ENCODE measurements at regions not wholly inside any gene's neighbourhood (a gene's known extent, or its start where the extent isn't known, plus 50 kb on each side); places are given as distances from the start of the nearest gene placed in this dataset.

GRCh38 chrX:138866643-138867042 lies 155.1 kb upstream of the FGF13 start:
- Histone ChIP-seq H3K36me3 (no peaks in the 10 kb centered on the region), H3K4me3 (no peak overlapping the region), H3K27me3 (no peaks in the 10 kb centered on the region), H3K9me3 (no peaks in the 10 kb centered on the region), H3K4me1 (no peaks in the 10 kb centered on the region), H3K27ac (no peak overlapping the region)
- no peak for TF ChIP-seq CTCF (IDR thresholded peaks at IDR 0.05)
- no peak for DNase-seq (ENCODE audit: low spot score in 2 of 2)
- intact Hi-C loops (cut with DNase I) = no loop called here

GRCh38 chrX:138865093-138865649 lies 153.7 kb upstream of the FGF13 start:
- TF ChIP-seq CTCF (IDR thresholded peaks at IDR 0.05) = no peak
- DNase-seq (ENCODE audit: low spot score in 2 of 2) = no peak
- Histone ChIP-seq H3K36me3 (no peaks in the 10 kb centered on the region), H3K9me3 (no peaks in the 10 kb centered on the region), H3K27me3 (no peaks in the 10 kb centered on the region), H3K4me3 (no peak overlapping the region), H3K27ac (no peak overlapping the region), H3K4me1 (no peaks in the 10 kb centered on the region)
- intact Hi-C loops (cut with DNase I) = no loop called here

- no peak overlapping the region for H3K27ac ChIP-seq
- H3K9me3 ChIP-seq = no peaks in the 10 kb centered on the region
- H3K4me3 ChIP-seq = no peak overlapping the region
- intact Hi-C loops (cut with DNase I) = no loop called here
- no peaks in the 10 kb centered on the region for H3K36me3 ChIP-seq
- no peaks in the 10 kb centered on the region for H3K4me1 ChIP-seq
- no peaks in the 10 kb centered on the region for H3K27me3 ChIP-seq
- no peak for TF ChIP-seq CTCF (IDR thresholded peaks at IDR 0.05)
- no peak for DNase-seq (ENCODE audit: low spot score in 2 of 2)
These were observed 147.9 kb upstream of the FGF13 start for GRCh38 chrX:138859421-138859820.

- no peaks in the 10 kb centered on the region for H3K27me3 ChIP-seq
- no peak for TF ChIP-seq CTCF (IDR thresholded peaks at IDR 0.05)
- no peak overlapping the region for H3K27ac ChIP-seq
- no peak overlapping the region for H3K4me3 ChIP-seq
- no peak for DNase-seq (ENCODE audit: low spot score in 2 of 2)
- H3K9me3 ChIP-seq = no peaks in the 10 kb centered on the region
- H3K36me3 ChIP-seq = no peaks in the 10 kb centered on the region
- intact Hi-C loops (cut with DNase I) = no loop called here
- no peaks in the 10 kb centered on the region for H3K4me1 ChIP-seq
These were observed 147.4 kb upstream of the FGF13 start for GRCh38 chrX:138858951-138859350.

GRCh38 chrX:138858438-138858837 lies 146.9 kb upstream of the FGF13 start:
- Histone ChIP-seq H3K27me3 (no peaks in the 10 kb centered on the region), H3K27ac (no peak overlapping the region), H3K9me3 (no peaks in the 10 kb centered on the region), H3K36me3 (no peaks in the 10 kb centered on the region), H3K4me3 (no peak overlapping the region), H3K4me1 (no peaks in the 10 kb centered on the region)
- no peak for TF ChIP-seq CTCF (IDR thresholded peaks at IDR 0.05)
- intact Hi-C loops (cut with DNase I) = no loop called here
- no peak for DNase-seq (ENCODE audit: low spot score in 2 of 2)
